ENCODE measurements at regions not wholly inside any gene's neighbourhood (a gene's known extent, or its start where the extent isn't known, plus 50 kb on each side); places are given as distances from the start of the nearest gene placed in this dataset.
"Not testable (repeated sequence)": the region's sequence is repeated elsewhere in the genome, so short reads cannot be mapped to it uniquely, and the experiment has no call there.

DNA sequence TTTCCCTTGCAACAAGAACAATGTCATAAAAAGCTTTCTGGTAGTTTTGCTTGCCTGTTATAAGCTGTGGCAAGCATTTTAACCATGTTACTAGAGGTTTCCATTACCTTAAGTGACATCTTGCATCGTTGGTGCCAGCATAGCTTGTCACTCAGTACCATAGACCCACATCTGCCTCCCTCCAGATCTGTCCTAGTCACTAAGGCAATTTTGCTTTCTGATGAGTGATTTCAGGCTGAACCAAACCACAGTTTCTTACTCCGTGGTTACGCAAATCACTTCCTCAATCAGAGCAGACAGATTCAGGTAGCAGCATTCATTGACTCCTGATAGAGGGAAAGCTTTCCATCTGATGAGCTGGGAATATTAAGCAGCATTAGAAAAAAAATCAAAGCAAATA lies 1057.5 kb upstream of the FAM98A start:
- DNase-seq, result no peak

DNA sequence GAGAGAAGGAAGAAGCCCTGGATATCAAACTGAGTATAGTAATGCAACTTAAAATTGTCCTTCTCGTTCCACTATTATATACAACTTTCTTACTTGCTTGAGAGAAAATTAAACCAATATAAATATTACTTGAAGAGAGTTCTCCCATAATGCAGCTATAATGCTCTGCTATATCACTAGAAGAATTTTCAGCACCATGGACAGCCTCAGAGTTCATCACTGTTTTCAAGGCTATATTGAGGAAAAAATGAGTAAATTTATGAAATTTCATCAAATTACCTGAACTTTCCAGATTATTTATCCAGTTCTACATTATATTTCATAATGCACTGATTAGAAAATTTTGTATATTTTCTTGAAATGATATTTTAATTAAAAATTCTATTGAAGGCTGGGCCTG lies 1053.5 kb upstream of the FAM98A start:
- DNase-seq, result no peak

DNA sequence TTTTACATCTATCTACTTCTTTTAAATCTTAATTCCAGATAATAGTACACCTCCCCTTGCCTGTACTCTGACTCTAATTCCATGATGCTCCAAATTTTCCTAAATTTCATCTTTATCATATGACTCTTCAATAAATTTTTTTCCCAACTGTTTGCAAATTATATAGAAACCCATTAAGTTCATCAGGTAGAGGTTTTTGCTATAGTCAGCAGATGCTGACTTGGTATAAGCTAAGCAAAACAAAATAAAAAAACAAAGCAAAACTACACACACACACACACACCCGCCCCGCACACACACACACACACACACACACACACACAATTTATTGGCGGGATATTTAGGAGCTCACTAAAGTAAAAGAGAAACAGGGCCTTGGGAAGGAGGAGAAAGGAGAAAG lies 1047.8 kb upstream of the FAM98A start:
- DNase-seq, result no peak

DNA sequence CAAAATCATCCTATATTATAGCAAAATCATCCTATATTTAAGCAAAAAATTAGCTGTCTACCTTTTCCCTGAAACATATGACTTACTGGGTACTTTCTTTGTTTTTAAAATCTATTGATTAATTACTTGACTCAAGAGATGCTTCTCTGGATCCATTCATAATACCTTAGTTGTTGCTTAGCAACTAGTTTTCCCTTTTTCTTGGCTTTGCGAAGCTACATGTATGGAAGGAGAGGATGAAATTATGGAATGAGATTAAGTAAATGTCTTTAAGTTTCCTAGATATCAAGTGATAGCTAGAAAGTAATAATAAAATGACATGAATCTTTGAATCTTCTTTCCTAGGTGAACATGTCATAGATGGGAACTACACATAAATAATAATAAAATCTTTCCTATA lies 1033.2 kb upstream of the FAM98A start:
- no peak for DNase-seq

DNA sequence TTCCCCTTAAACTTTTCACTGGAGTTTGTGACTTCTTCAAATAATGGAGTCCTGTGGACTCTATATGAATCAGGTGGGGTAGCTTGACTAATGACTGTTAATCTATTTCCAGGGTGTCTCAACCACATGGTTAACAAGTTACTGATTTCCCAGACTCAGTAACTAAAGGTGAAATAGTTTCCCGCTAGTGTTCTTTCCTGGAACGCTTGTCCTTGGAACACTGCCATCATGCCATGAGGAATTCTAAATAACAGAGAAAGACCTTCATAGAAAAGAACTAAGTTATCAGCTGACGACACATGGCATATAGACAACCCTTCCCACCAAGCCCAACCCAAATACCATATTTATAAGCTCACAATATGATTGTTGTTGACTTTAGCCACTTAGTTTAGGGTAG lies 1027.9 kb upstream of the FAM98A start:
- DNase-seq, result no peak

DNA sequence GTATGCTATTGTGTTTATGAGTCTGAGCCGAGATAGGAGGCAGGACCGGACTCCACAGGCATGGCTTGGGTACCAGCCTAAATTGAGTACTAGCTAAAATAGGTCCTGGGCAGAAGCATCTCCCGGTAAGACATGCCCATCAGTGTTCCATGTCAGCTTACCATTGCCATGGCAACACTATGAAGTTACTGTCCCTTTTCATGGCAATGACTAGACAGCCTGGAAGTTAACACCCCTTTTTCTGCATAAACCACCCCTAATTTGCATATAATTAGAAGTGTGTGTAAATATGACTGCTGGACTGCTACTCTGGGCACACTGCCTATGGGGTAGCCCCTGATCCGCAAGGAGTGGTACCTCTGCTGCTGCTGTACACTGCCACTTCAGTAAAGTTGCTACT lies 1005.1 kb upstream of the FAM98A start:
- no peak for DNase-seq

DNA sequence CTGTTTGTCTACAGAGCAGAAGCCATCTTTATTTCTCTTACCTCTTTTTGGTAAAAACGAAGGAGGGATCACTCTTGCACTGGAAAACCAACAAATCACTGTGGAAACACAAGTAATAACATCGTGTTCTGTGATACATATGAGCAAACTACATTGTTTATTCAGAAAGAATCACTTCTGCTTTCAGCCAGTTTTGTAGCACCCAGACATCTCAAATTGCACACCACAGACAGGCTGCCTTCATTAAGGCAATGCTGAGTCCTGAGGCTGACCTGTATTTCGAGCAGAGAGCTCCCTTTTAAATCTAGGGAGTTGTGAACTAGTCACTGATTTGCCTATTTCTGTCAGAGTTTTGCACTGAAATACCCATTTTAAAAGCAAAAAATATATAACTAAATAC lies 1003.2 kb upstream of the FAM98A start:
- no peak for DNase-seq

DNA sequence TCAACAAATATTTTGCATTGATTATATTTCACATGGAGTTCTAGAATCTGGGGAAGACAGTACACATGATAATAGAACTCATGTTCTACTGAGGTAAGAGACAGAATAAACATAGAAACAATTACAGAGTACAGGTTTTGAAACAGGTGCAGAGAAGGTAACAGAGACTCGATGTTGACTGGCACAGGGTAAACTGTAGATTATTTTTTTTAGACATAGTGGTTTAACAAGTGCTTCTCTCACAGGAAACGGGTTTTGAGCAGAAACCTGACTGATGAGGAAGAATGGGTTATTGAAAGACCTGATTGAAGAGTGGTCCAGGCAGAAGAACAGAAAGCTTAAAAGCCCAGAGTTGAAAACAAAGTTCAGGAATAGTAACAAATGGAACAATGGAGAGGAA lies 1002.5 kb upstream of the FAM98A start:
- no peak for DNase-seq

DNA sequence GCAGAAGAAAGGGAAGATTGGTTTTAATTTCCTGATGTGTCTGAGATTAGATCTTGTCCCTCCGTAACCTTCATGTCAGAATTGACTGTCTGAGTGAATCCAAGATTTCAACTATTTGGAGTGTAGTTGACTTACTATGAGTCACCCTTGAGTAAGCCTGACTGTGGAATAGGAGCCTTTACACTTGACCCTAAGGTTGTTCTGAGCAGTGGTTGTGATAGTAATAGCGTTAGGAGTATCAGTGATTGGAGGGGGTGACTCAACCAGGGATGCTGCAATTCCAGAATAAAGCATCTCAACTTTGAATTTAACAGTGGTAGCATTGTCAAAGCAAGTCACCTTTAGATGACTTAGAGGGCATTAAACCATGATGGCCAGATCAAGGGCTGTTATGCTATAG lies 979.5 kb upstream of the FAM98A start:
- no peak for DNase-seq

DNA sequence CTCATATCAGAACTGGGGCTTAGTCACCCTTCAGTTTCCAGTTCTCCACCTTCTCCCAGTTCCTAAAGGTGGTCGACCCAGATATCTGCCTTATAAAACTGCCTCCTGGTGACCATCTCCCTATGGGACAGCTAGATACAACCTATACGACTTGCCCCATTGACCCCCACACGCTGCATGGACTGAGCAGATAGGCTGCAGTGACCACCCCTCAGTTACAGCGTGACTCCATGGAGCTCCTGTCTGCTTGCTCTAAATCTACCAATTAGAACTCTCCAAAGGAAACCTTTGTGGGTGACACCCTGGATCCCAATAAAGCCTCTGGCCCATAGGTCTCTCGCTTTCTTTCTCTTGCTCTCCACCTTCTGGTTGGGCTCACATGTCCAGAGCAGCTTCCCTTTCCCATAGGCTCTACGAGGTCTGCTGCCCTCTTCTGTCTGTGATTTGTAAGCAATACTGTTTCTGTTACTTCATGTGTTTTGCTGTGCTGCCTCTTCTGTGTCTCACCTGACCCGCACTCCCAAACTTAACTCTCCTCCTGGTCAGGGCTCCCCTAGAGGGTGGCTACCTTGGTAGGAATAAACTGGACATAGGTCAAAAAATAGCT lies 971.3 kb upstream of the FAM98A start:
- DNase-seq, result no peak

DNA sequence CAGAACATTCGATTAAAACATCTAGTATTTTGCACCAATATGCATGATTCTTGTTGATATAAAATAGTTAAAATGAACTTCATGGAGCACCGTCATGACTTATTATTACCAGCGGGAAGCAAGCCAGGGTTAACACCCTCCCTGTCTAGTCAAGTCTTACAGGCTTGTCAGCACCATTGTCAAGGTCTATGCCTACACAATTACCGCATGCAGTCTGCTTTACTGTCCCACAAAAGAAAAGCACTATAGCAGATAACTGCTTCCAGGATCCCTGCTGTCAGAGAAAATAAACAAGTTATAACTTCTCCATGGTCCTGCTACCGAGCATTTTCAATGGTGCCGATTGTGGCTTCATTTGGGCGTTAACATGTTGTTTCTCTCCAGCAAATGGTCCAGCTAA lies 968.0 kb upstream of the FAM98A start:
- no peak for DNase-seq

DNA sequence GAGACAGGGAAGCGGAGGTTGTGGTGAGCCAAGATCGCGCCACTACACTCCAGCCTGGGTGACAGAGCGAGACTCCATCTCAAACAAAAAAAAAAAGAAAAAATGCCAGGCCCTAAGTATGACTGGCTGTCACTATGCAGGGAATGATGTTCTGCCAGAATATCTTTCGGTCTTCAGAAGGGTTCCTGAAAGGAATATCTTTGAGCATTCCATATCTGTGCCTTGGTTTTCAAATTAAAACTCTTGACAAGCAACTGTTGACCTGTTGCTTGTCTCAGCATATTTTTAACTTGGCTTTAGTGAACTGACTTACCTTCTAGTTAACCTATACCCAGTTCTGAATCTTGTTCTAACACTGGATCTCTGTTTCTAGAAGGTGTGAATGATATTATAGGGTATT lies 953.2 kb upstream of the FAM98A start:
- no peak for DNase-seq

DNA sequence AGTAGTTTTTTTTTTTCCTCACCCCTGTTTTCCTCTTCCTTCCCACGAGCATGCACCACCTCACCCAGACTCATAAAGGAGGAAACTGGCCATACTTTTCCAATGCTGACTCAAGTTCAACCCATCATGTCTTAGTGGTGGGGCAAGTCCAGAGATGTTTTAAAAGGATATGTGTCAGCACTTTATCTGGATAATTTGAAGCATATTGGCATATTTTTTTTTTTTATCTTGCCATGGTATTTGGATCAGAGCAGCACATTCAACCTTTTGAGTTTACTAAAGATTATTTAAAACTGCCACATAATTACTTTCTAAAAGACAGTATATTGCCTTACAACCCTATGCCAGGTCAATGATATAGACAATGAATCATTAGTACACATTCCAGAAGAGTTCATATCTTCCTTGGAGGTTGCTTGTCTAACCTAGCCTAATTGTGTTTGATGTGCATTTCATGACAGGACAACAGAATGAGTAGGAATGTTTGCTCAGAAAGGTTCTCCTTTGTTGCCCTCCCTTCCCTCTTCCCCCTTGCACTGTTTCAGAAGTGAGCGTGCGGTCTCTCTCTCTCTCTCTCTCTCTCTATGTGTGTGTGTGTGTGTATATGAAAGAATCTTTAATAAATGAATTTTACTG lies 950.7 kb upstream of the FAM98A start:
- DNase-seq, result no peak

DNA sequence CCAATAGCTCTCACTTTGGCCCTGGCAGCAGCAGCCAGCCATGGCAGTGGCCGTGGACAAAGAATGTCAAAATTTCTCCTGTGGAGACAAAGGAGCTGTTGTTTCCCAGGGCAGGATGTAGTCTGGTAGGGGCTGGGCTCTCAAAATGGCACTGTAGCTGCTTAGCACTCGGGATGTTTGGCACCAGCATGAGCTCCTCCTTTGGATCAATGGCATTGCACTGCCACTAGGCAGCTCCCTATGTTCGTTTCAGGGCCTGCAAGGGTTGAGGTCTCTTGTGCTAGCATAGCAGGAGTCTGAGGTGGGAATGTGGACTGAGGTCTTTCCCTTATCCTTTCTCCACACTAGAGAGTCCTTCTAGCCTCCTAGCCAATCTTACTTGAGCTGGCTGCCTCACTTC lies 948.8 kb upstream of the FAM98A start:
- no peak for DNase-seq

DNA sequence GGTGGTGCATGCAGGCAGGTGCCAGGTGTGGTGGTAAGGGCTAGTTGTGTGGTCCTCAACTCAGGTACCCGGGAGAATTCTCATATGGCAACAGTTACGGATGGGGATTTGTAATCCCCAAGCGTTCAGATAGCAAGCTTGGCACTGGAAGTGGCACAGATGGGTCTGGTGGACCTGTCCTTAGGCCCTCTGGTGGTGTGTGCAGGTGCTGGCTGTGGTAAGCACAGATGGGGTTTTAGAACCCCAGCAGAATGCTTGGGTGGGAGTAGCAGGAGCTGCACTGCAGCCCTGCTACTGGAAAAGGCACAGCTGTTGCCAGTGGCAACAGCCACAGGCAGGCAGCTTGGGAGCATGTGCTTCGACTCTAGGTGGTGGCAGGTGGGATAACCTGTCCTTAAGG lies 948.2 kb upstream of the FAM98A start:
- no peak for DNase-seq

DNA sequence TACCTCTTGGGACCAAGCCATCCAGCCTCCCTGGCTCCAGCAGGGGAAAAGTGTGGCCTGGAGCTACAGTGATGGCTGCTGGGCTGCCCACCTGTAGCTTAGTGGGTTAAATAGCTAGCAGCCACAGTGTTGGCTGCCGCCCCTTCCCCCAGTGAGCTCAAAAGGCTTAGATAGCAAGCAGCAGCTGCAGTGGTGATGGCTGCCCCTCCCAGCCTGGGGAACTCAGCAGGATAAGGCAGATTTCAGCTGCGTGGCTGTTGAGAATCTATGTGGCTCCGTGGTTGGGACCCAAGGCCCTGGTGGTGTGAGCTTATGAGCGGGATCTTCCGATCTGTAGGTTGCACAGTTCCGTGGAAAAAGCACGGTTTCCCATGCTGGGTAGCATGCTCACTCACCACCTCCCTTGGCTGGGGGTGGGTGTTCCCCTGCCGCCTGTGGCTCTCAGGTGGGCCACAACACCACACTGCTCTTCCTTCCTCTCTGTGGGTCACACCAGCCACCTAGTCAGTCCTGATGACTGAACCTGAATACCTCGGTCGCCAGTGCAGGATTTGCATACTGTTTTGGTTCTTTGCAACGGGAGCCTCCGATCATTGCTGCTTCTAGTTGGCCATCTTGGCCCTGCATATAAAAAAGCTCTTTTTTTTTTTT lies 946.5 kb upstream of the FAM98A start:
- no peak for DNase-seq

DNA sequence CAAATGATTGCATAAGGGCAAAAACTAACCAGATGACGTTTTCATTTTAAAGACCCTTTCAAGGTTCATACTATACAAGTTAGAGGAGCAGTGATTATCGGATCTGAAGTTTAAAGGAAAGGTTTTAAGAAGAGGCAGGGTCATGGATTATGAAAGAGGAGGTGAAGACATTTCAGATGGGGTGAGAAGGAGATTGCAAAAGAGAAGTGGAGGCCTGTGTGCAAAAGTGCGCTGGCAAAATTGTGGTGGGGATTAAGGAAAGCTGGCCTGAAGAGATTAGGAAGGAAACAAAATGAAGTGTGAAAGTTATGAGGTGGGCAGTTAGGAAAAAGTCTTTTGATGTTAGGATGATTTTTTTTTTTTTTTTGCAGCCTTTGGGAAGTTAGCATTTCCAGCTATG lies 935.7 kb upstream of the FAM98A start:
- no peak for DNase-seq

DNA sequence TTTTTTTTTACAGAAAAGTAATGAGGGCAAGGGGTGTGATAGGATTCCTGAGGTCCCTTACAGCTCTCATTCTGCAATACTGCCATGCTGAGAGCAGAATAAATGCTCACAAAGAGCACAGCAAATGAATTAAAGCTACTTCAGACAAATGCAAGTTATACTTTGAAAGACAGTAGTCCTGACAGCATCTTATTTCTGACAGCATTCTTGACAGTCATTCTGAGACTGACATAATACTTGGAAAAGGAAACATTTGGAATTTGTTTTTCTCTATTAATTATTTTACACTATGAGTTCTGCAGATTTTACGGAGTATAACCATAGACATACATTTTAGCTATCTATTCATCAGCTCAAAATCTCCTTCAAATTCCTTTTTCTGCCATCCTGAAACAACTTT lies 935.2 kb upstream of the FAM98A start:
- no peak for DNase-seq

DNA sequence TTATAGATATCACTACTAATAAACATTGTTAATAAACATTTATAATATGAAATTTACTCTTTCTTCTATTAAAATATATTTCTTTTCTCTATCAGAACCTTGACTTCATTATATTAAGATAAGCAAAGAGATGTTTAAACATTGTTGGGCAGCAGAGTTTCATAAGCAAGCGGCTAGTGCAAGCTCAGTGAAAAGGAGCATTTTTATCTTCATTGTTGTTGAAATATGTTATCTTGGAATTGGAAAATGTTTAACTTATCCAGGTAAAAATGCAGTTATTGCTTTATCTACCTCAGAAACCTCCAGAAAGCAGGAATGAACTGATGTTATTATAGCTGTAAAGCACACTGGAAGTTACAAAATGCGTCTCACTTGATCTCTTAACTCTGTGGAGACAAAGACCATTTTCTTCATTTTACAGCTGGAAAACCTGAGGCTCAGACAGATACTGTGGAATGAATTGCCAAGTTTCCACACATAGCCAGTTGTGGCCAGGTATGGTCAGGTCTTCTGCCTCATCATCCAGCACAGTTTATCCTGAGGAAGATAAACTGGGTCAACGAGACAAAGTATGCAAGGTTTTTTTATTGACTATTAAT lies 934.6 kb upstream of the FAM98A start:
- no peak for DNase-seq

DNA sequence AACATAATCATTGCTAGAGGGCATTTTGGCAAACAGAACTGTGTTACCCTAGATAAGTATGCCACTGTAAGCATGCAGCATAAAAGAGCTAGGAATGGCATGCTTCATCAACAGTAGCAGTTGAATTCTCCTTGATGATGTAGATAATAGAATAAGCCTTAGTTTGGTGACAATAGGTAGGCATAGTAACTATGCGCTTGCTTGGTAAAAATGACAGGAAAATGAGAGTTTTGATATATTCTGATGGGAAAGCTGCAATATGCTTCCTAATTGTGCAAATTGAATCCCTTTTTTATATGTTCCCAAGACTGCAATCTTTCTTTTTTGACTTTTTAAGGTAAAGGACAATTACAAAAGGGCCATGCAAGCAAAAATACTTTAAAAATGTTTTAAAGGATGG lies 930.9 kb upstream of the FAM98A start:
- no peak for DNase-seq

DNA sequence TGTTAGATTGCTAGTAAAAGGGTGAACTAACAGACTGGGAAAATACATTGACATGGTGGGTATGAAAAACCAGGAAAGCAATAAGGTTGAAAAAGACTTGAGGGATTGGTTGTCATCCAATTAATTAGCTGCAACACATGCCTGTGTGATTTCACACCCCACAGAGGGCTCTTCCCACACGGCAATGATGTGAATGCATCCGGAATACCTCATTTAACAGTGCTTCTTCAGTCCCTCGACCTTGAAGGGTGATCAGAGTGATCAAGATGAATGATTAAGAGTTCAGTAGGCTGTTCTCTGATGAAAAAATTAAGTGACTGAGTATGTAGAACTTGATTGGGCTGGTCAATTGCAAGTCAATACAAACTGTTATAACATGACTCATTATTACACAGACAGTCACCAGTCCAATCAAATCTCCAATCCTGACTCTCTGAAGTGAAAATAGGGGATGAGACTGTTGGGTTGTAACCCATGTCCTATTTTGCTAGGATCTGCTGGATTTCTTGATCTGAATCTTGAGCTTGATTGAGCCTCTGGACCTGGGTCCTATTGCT lies 924.9 kb upstream of the FAM98A start:
- no peak for DNase-seq

DNA sequence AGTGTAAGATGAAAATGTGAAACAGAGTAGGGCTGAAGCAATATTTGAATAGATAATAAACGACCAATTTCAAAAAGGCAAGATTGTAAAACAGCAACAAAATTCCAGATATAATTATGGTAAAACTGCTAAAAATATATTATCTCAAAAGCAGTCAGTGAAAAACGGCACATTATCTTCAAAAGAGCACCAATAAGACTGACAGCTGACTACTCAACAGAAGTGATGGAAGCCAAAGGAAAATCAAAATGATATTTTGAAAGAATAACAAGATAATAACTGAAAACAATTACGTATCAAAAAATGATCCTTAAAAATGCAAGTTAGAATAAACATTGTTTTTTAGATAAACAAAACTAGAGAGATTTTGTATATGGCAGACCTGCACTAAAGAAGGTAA lies 920.6 kb upstream of the FAM98A start:
- DNase-seq, result no peak

DNA sequence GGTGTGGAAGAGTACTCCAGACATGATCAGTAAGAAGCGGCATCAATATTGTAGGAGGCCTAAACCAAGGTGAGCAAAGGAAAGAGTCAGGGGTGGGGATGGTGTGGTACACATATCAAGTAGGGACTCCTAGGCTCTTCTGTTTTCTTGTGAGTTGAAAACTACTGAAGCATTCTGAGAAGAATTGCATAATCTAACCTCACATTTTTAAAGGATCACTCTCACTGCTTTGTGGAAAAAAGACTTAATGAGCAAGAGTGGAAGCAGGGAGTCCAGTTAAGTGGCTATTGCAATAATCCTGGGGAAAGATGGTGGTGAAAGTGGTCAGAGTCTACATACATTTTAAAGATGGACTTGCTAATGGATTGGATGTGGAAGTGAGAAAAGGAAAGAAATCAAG lies 899.5 kb upstream of the FAM98A start:
- no peak for DNase-seq

DNA sequence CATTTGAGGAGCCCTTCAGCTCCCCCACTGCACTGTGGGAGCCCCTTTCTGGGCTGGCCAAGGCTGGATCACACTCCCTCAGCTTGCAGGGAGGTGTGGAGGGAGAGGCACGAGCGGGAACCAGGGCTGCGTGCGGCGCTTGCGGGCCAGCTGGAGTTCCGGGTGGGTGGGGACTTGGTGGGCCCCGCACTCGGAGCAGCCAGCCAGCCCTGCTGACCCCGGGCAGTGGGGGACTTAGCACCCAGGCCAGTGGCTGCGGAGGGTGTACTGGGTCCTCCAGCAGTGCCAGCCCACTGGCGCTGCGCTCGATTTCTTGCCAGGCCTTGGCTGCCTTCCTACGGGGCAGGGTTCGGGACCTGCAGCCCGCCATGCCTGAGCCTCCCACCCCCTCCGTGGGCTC lies 895.1 kb upstream of the FAM98A start:
- DNase-seq, result not testable (repeated sequence)
